Mammary epithelial cell (primary cell): ENCODE measurements at regions not wholly inside any gene's neighbourhood (a gene's known extent, or its start where the extent isn't known, plus 50 kb on each side); places are given as distances from the start of the nearest gene placed in this dataset.

ENCODE experiments used
- CTCF ChIP-seq, 2 donors: IDR thresholded peaks in 1 of 2; conservative IDR thresholded peaks in 1 of 2; 2 replicates each; pipeline ENCODE4 v1.5.1; 2011 to 2012; ENCODE audit warnings: inconsistent platforms in 2 of 2, low read length in 2 of 2, mild to moderate bottlenecking in 2 of 2, control low read depth in 1 of 2, low read depth in 1 of 2; ENCODE audit not compliant: insufficient read depth in 1 of 2; ENCODE audit errors: extremely low read depth in 1 of 2
- EZH2 ChIP-seq: IDR thresholded peaks from 2 replicates; pipeline ENCODE4 v1.6.1; 2012; ENCODE audit warnings: low read length, inconsistent platforms, borderline replicate concordance

DNA sequence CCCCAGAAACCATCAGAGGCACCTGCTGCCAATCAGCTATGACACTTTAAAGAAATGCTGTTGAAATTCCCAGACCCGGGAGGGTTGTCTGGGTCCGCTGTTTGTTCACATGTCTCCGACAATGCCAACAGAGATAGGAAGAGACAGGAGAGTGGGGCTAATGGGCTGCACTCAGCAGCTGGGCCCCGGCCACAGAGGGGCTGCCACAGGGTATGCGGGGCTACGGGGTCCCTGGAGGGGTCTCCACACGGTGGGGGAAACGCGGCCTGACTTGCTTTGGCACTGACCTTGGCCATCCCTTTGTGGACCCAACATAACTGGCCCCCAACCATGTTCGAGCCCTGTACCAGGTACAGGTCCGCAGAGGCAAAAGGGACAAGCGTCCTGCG is 121.0 kb upstream of the PPP1R26 start:
- TF ChIP-seq EZH2 (no peak), CTCF (conservative IDR thresholded peaks at IDR 0.05 in 1 of 2, IDR thresholded peaks at IDR 0.05 in 1 of 2; ENCODE audit: extremely low read depth in 1 of 2, insufficient read depth in 1 of 2, low read depth in 1 of 2, low read length in 2 of 2) (no peak)
